Neuron (in vitro differentiated cells): ENCODE measurements at regions not wholly inside any gene's neighbourhood (a gene's known extent, or its start where the extent isn't known, plus 50 kb on each side); places are given as distances from the start of the nearest gene placed in this dataset.
"Not testable (repeated sequence)": the region's sequence is repeated elsewhere in the genome, so short reads cannot be mapped to it uniquely, and the experiment has no call there.

ENCODE experiments used
- H2AFZ ChIP-seq: one replicate; pipeline ENCODE4 v1.6.1; 2013; ENCODE audit warnings: low read depth, mild to moderate bottlenecking, inconsistent platforms, low read length, moderate library complexity
- H3K27me3 ChIP-seq: one replicate; pipeline ENCODE4 v1.6.1; 2013; ENCODE audit warnings: low read length; ENCODE audit not compliant: insufficient read depth
- H3K36me3 ChIP-seq: one replicate; pipeline ENCODE4 v1.6.1; 2013; ENCODE audit warnings: low read length; ENCODE audit not compliant: insufficient read depth
- H3K4me1 ChIP-seq: one replicate; pipeline ENCODE4 v1.6.1; 2013; ENCODE audit warnings: low read length; ENCODE audit not compliant: insufficient read depth
- H3K4me3 ChIP-seq: 2 replicates; pipeline ENCODE4 v1.5.1; 2013; ENCODE audit warnings: mild to moderate bottlenecking, low read length, moderate library complexity
- H3K9me3 ChIP-seq: one replicate; pipeline ENCODE4 v1.6.1; 2013; ENCODE audit warnings: low read length

DNA sequence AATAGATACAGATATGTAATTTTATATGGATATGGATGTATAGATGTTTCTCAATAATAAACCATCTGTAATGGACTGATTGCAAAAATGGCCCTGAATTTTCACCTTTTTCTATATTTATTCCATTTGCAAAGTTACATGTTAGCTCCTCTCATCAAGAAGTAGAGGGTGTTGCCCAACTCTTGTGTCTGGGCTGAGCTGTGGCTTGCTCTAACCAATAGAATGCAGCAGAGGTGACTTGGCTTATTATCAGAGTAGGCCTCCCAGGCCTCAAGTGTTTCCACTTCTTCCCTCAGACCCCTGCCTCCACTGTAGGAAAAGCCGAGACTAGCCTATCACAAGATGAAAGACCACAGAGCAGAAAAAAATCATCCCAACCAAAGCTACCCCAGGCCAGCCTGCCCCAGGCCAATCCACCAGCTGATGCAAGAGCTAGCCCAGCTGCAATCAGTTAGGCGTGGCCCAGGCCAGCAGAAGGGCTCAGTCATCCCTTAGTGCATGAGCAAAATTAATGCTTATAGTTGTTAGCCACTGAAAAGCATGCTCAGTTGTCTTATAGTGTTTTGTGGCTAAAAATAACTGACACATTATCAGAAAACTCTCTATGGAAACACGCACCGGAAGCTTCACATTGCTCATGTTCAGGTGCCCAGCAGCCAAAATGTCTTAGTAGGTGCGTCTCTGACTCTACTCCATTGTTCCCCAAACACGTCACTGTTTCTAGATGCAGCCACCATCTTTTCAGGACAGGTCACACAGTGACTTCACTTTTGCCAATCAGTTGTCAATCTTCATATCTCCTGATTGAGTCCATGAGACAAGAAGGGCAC lies 464.0 kb downstream of the FBXO15 start:
- H2AFZ ChIP-seq: no peak overlapping the region
- peaks cover 20% of the 10 kb centered on the region for H3K4me1 ChIP-seq
- no peak overlapping the region for H3K4me3 ChIP-seq
- H3K27me3 ChIP-seq: no peaks in the 10 kb centered on the region
- H3K9me3 ChIP-seq: no peaks in the 10 kb centered on the region
- no peaks in the 10 kb centered on the region for H3K36me3 ChIP-seq

DNA sequence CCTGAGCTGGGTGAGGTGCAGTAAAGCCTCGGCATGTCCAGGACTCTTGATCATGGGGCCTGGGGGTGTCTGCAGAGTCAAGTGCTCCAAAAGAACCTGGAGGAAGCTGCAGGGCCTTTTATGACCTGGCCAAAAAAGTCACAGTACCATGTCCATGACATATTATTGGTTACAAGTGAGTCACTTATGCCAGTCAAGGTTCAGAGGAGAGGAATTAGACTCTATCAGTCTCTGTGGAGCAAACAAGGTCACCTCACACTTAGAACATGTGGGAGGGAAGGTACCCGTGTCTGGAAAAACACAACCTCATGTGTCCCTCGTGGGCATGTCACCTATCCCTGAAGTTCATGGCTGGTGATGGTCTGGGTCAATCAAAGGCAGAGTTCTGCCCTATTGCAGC lies 465.7 kb downstream of the FBXO15 start:
- Histone ChIP-seq H3K4me3 (no peak overlapping the region), H3K27me3 (no peaks in the 10 kb centered on the region), H2AFZ (no peak overlapping the region), H3K4me1 (peaks cover 6% of the 10 kb centered on the region), H3K9me3 (no peaks in the 10 kb centered on the region), H3K36me3 (no peaks in the 10 kb centered on the region)

DNA sequence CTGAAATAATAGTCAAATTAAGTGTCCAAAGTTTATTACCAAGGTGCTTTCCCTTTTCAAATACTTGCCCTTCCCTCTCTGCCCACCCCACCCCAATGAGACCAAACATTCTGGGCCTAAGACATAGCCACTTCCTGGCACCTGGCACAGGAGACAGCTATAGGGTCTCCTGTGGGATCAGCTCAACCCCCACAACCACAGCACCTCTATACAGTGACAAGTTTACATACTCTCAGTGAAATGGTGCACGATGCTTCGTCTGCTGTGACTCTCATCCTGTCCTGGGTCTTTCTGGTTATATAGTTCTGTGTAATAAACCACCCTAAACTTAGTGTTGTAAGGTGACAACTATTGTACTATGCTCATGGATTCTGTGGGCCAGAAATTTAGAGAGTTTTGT lies 466.2 kb downstream of the FBXO15 start:
- Histone ChIP-seq H2AFZ (no peak overlapping the region), H3K36me3 (no peaks in the 10 kb centered on the region), H3K4me1 (peaks cover 6% of the 10 kb centered on the region), H3K4me3 (no peak overlapping the region), H3K27me3 (no peaks in the 10 kb centered on the region), H3K9me3 (no peaks in the 10 kb centered on the region)

GRCh38 chr18:73679941-73680712 lies 467.5 kb downstream of the FBXO15 start:
- Histone ChIP-seq H3K36me3 (no peaks in the 10 kb centered on the region), H3K4me3 (no peak overlapping the region), H3K4me1 (peaks cover 6% of the 10 kb centered on the region), H2AFZ (no peak overlapping the region), H3K9me3 (no peaks in the 10 kb centered on the region), H3K27me3 (no peaks in the 10 kb centered on the region)

DNA sequence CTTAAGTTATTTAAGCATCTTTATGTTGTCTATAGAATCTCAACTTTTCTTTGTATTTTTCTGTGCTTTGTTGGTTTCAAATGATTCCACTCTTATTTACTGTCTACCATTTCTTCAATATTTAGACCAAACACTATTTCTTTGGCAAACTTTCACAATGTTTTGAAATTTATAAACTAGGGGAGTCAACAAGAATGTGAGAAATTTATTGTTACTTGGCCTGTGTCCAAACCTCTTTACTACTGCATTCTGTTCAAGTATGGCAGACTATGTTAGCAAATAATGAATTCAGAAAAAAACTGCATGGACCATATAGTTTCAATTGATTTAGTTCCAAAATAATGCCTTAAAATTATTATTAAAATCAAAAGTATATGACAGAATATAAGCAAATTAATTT lies 470.2 kb downstream of the FBXO15 start:
- Histone ChIP-seq H3K27me3 (no peaks in the 10 kb centered on the region), H3K9me3 (no peaks in the 10 kb centered on the region), H3K36me3 (no peaks in the 10 kb centered on the region), H3K4me3 (no peak overlapping the region), H2AFZ (no peak overlapping the region), H3K4me1 (peaks cover 6% of the 10 kb centered on the region)

- no peaks in the 10 kb centered on the region for H3K27me3 ChIP-seq
- H2AFZ ChIP-seq: no peak overlapping the region
- no peaks in the 10 kb centered on the region for H3K36me3 ChIP-seq
- H3K4me3 ChIP-seq: no peak overlapping the region
- H3K4me1 ChIP-seq: no peaks in the 10 kb centered on the region
- H3K9me3 ChIP-seq: no peaks in the 10 kb centered on the region
Measured at GRCh38 chr18:73674125-73674865, 473.3 kb downstream of the FBXO15 start.

DNA sequence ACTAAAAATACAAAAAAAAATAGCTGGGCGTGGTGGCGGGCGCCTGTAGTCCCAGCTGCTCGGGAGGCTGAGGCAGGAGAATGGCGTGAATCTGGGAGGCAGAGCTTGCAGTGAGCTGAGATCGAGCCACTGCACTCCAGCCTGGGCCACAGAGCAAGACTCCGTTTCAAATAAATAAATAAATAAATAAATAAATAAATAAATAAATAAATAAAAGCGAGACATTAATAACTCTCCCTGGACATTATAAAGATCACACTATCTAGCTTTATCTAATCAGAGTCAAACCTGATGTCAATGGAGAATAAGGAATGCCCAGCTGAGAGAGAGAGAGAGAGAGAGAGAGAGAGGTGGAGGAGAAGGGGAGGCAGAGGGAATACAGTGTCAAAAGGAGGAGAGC lies 476.2 kb downstream of the FBXO15 start:
- not testable (repeated sequence) for H3K36me3 ChIP-seq, H3K27me3 ChIP-seq, H3K4me1 ChIP-seq, H3K9me3 ChIP-seq, H3K4me3 ChIP-seq, H2AFZ ChIP-seq

- no peaks in the 10 kb centered on the region for H3K4me1 ChIP-seq
- no peak overlapping the region for H2AFZ ChIP-seq
- no peaks in the 10 kb centered on the region for H3K27me3 ChIP-seq
- no peaks in the 10 kb centered on the region for H3K9me3 ChIP-seq
- H3K36me3 ChIP-seq: no peaks in the 10 kb centered on the region
- no peak overlapping the region for H3K4me3 ChIP-seq
Measured at GRCh38 chr18:73670524-73670923, 477.1 kb downstream of the FBXO15 start.

DNA sequence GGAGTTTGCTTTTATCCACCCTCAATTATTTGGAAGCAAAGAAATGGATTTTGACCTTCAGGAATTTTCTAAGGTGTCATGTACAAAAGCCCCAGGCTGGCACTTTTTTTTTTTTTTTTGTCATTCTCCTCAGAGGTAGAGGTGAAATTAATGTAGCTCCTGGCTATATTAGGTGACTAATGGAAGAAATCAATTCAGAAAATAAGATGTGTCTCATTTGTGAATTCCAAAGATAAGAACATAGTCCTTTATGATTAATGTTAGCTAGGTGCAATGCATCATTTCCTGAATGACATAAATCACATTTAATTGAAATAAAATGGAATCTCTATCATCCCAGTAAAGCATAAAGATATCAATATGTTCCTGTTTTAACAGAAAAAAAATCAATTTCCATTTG lies 477.6 kb downstream of the FBXO15 start:
- no peak overlapping the region for H2AFZ ChIP-seq
- H3K4me3 ChIP-seq: no peak overlapping the region
- no peaks in the 10 kb centered on the region for H3K36me3 ChIP-seq
- H3K9me3 ChIP-seq: no peaks in the 10 kb centered on the region
- no peaks in the 10 kb centered on the region for H3K27me3 ChIP-seq
- no peaks in the 10 kb centered on the region for H3K4me1 ChIP-seq

GRCh38 chr18:73669297-73669696 lies 478.3 kb downstream of the FBXO15 start:
- no peaks in the 10 kb centered on the region for H3K36me3 ChIP-seq
- no peaks in the 10 kb centered on the region for H3K27me3 ChIP-seq
- no peak overlapping the region for H3K4me3 ChIP-seq
- no peaks in the 10 kb centered on the region for H3K9me3 ChIP-seq
- H3K4me1 ChIP-seq: no peaks in the 10 kb centered on the region
- H2AFZ ChIP-seq: no peak overlapping the region

GRCh38 chr18:73668051-73668450 lies 479.6 kb downstream of the FBXO15 start:
- no peaks in the 10 kb centered on the region for H3K36me3 ChIP-seq
- no peak overlapping the region for H3K4me3 ChIP-seq
- no peaks in the 10 kb centered on the region for H3K27me3 ChIP-seq
- H3K9me3 ChIP-seq: no peaks in the 10 kb centered on the region
- H3K4me1 ChIP-seq: no peaks in the 10 kb centered on the region
- H2AFZ ChIP-seq: no peak overlapping the region

- no peak overlapping the region for H3K4me3 ChIP-seq
- no peak overlapping the region for H2AFZ ChIP-seq
- no peaks in the 10 kb centered on the region for H3K27me3 ChIP-seq
- H3K36me3 ChIP-seq: no peaks in the 10 kb centered on the region
- no peaks in the 10 kb centered on the region for H3K9me3 ChIP-seq
- no peaks in the 10 kb centered on the region for H3K4me1 ChIP-seq
Measured at GRCh38 chr18:73666772-73667171, 480.9 kb downstream of the FBXO15 start.

DNA sequence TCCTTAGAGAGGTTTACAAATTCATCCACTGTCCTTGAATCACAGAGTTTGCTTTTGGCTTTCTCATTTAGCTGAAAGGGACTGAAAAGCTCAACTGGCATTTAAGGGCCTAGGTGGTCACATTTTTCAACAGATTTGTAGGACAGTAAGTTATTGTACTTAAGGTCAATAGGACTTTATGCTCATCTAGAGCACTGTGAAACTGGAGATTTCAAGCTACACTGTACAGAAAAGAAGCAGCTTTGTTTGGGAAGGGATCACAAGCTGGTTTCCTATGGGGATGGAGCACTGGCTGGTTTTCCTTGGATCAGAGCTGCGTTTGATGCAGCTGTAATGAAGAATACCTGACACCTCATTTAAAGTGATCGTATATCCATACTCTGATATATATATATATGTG lies 482.7 kb downstream of the FBXO15 start:
- Histone ChIP-seq H3K36me3 (no peaks in the 10 kb centered on the region), H3K4me3 (no peak overlapping the region), H2AFZ (no peak overlapping the region), H3K4me1 (no peaks in the 10 kb centered on the region), H3K9me3 (no peaks in the 10 kb centered on the region), H3K27me3 (peaks cover 5% of the 10 kb centered on the region)
